ENCODE measurements at regions not wholly inside any gene's neighbourhood (a gene's known extent, or its start where the extent isn't known, plus 50 kb on each side); places are given as distances from the start of the nearest gene placed in this dataset.

DNA sequence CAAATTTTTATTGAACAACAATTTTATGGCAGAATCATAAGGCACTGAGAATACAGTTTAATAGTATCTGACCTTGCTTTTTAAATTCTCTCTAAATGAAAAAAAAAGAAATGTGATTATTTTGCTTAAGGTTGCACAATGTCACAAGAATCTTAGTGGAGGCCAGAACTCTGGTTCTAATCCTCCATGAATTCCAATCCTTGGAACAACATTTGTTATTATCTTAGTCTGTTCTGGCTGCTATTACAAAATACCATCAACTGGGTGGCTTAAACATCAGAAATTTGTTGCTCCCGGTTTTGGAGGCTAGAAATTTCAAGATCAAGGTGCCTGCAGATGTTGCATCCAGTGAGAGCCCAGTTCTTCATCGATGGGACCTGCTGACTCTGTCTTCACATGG is 158.2 kb upstream of the POM121L12 start:
- no peak for DNase-seq

DNA sequence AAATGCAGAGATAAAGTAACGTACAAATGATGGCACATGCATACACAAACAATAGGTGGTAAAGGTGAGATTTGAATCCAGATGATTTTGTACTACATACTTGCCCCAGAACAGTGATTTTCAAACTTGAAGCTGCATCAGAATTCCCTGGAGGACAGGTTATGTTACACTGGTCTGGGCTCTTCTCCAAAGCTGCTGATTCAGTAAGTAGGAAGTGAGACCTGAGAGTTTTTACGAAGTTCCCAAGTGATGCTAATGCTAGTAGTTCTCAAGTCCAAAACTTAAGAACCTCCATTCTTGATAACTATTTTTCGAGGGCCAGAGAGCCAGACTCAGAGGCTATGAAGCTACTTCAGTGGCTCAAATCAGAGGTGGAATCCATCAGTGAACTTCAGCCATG is 159.0 kb upstream of the POM121L12 start:
- no peak for DNase-seq

DNA sequence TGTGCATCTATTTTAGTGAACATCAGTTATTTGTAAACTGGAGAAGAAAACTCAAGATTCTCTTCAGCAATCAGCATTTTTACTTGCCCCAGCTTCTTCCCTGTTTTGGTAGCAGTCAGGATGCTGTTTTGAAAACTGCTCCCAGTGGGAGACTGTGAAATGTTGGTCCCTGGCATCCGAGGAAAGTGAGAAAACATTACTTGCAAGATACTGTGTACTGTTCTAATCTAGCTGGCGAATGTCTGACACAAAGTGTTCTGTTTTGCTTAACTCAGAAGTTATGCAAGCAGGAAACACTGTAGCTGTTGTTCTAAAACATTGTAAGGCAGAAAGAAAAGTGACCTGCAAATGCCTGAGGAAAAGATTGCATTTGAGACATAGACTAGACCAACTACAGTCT is 171.8 kb upstream of the POM121L12 start:
- no peak for DNase-seq

DNA sequence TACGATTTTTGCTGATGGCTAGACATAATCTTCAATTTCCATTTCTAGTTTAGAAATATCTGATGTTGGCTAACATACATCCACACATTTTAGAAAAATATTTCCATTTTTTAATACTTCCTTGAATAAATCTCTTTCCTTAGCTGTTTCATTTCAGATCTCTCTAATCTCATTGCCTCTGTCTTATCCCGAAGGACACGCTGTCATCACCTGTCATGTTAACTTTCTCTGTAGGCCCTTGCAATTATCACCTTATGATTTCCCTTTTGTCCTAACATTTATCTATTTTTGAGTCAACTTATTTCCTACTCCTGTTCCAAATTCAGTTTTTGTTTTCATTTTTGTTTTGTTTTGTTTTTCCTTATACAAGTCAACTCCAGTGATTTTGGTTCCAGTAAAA is 173.1 kb upstream of the POM121L12 start:
- DNase-seq, result no peak

DNA sequence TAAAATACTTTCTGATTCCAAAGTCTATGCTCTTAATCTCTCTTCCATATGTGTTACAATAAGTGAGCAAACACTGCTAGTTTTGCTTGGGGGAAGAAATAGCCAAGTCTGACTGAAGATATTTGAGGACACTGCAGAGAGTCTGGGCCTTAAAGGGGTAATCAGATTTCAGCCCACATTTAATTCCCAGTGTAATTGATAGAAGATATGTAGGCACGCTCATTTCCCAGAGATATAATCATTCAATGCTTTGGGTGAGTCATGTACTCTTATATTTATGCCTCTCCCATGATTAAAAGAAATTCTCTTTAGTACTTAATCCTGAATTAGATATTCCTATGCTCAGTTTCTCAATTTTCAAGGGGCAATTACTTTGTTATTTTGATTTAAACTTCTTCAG is 178.1 kb upstream of the POM121L12 start:
- DNase-seq, result no peak

DNA sequence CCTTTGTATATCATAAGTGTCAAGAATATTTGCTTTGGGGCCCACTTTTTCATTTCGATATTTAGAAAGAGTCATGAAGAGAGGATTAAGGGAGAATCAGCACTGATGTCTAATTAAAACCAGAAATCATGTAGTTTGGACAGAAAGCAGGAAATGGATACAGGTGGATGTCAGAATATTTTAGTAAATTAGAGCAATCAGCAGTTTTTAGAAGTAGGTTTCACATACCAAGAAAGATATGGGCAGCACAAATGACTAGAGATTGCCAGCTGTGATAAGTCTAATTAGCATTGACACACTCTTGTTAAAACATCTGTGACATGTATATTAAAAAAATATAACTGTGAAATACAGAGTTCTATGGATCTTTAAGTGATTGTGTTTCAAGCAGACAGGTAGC is 180.8 kb upstream of the POM121L12 start:
- no peak for DNase-seq

DNA sequence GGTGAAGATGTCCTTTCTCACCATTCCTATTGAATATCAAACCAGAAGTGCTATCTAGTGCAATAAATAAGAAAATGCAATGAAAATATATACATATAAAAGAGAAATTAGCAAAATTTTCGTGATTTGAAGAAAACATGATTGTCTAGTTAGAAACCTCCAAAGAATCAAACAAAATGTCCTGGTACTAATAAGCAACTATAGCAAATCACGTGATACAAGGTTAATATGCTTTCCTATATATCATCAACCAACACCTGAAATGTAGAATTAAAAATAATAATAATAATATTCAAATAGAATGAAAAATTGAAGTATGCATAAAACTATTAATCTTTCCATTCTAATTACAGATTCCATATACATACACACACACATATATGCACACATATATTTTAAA is 183.9 kb upstream of the POM121L12 start:
- no peak for DNase-seq

DNA sequence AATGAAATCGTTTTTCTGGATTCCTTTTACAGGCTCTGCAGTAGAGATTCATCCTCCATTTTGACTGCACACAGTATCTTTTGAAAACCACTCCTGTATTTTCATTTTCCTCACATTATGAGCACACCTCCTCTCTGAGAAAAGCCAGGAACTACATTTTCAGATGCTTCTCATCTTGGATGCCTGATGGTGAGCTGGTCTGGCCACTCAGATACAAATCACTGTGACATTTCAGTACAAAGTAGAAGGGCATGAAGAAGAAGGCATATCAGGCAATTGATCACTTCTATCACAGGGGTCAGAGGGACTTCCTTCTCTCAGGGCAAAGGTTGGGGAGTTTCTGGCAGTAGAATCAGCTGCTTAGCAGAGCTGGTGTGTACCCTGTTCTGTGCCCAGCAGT is 192.0 kb upstream of the POM121L12 start:
- DNase-seq, result no peak

DNA sequence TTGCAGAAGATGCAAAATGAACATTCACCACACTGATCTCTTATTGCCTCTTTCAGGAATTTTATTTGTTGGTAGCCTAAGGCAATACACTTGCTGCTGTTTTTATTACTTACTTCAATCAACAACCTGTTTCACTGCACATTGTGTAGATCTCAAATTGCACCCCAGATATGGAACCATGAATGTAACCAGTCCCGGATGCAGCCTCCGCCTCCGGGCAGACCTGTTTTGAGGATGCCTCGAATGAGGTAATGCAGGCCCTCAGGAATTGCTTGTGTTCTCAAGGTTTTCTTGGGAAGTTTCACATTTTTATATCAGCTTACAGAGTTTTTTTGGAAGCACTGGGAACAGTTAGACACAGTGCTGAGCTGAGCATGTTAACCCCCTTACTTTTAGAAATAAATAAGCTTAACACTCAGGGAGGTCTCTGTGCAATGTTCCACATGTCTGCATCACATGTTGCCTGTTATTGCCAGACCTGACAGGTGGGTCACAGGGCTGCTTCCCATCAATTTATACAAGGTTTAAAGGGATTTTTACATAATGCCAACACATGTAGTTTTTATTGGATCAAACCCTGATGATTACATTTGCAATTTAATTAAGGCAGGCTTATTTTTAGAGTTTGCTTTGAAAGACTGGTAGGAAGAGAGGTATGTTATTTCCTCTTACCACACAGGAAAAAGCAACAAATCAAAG is 193.1 kb upstream of the POM121L12 start:
- no peak for DNase-seq

DNA sequence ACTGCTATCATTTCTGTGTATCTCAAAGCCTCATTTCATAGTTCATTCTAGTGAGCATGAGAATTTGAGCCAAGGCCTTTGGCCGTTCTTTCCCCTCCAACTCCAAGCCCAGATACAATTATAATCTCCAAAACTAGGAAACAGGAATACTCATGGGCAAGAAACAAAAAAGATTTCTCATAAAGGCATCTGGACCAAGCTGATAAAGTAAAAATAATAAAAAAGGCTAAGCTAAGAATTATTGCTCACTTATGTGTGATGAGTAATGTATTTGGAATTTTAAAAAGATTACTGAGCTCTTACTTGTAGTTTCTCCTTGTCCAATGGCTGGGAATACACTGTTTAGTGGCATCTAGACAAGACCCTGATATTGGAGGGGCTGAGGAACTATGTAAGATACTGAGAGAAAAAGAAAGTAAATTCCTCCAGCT is 196.4 kb upstream of the POM121L12 start:
- DNase-seq, result no peak

DNA sequence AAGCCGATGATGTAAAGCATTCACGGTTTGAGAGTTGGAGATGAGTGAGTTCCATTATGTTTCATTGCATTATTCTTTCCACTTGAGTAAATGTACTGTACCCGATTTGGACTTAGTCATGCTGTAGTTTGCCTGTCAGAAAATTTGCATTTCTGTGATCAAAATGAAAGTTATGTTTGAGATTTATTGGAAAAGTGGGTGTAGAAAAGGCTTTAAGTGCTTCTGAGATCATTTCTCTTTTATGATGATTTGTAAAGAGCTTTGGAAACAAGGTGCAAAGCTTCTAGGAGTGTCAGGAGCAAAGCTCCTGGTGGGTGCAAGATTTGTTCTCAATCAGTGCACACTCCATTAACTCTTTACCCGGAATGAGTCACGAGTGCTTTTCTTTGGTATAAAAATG is 204.1 kb upstream of the POM121L12 start:
- no peak for DNase-seq

DNA sequence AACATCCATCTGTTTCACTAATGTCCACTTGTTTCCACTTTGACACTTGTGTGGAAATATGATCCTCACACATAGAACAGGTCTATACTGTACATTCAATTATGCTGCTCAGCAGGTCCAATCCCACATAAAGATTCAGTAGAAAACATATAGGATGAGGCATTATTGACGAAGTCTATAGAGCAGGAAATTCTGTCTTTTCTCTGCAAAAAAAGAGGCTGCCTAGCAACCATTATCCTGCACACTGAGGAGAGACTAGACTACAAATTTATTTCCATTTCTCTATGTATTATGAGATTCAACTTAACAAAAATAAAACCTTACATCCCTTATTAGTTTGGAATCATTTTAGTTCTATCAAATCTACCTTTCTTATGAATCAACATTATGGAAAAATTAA is 204.6 kb upstream of the POM121L12 start:
- no peak for DNase-seq

DNA sequence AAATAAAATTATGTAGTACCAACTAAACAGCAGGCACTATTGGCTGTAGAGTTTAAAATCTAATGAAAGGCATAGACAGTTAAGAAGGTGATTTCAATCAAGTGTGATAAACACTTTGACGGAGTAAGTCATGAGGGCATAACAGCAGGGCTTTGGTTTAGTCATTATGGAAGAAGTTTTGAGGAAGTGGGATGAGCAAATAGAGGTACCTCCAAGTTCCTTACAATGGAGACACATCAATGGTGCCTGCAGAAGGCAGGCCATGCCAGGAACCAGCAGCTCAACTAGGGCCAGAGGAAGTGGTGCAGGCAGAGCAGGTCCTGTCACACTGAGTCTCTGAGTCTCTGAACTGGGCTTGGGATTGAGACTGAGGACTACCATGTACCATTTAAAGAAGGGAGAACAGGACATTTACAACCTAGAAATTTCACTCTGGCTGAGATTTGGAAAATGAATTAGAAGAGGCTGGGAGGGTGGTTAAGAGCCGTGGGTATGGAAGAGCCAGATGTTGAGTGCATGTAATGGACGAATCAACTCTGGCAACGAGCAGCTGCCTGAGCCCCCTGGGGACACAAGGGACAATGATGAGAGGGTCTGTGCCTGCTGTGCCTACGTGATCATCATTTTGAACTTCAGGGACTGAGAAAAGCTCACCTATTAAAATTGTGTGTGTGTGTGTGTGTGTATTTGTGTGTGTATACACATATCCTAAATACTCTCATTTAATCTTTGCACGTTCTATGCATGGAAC is 208.7 kb upstream of the POM121L12 start:
- DNase-seq, result no peak

DNA sequence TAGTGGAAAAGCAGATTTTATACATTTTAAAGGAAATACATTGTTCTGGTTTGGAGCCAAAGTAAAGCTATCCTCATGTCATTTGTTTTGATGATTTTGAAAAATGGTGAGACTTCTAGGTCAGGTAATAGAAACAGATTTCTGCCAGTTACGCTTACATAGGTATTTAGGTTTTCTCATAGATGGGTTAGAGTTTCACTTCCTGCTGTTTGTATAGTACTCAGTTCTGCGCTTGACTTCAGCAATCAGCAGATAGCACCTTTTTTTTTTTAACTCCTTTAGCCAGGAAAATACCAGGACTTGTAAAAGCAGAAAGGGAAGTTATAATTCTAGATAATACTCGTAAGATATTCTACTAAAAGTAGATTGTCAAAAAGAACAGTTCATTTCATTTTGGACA is 209.8 kb upstream of the POM121L12 start:
- DNase-seq, result no peak

DNA sequence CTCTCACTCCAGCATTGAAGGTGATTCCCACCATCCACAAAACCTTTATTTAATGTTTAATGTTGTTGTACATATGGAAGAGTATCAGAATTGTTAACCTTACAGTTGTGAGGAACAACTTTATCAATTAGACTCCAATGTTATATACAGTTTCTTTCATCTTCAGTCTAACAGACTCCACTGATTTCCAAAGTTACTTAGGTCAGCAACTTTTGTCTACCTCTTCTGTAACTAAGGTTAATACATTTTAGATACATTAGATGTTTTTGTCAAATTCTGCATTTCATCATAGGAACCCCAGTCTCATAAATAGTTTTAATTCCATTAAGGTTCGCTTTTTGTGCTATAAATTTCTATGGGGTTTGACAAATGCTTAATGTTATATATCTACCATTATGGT is 223.9 kb upstream of the POM121L12 start:
- no peak for DNase-seq

DNA sequence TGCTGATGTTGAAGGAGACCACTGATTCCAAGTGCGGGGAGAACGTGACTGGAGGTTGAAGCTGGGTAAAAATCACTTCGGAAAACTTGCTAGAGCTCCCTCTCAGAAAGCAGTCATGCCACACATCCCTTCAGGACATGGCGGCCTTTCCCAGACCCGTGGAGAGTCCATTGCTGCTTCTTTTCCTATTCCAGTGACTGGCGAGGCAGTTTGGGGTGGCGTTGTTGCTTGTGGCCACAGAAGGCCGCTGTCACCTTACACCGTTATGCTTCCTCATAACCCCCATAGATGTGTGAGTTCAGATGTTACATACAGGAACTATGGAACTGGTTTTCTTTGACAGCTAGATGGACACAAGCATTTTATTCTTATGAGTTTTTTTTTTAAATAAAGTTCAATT is 235.6 kb upstream of the POM121L12 start:
- no peak for DNase-seq

DNA sequence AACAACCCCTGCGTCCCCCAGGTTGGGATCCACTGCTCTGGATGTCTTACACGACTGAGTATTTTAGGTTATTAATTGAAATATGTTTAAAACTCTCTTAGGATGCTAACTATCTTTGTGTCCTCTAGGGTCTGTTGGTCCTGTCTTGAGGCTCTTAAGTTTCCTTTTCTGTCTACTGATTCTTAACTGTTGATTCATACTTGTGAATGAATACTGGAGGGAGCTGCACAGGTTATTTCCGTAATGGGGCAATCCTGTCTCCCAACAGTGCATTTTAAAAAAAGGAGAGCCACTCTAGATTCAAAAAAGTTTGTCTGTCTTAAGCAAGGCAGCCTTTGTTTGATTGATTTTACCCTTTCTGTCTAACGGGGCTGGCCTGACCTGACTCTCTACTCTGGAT is 237.6 kb upstream of the POM121L12 start:
- DNase-seq, result no peak

DNA sequence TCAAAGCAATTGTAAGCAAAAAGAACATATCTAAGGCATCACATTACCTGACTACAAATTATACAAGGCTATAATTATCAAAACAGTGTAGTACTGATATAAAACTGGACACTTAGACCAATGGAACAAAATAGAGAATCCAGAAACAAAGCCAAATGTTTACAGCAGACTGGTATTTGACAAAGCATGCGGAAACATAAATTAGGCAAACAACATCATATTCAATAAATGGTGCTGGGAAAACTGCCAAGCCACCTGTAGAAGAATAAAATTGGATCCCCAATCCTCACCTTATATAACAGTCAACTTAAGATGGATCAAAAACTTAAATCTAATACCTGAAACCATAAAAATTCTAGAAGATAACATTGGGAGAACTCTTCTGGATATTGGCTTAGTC is 240.8 kb upstream of the POM121L12 start:
- no peak for DNase-seq

DNA sequence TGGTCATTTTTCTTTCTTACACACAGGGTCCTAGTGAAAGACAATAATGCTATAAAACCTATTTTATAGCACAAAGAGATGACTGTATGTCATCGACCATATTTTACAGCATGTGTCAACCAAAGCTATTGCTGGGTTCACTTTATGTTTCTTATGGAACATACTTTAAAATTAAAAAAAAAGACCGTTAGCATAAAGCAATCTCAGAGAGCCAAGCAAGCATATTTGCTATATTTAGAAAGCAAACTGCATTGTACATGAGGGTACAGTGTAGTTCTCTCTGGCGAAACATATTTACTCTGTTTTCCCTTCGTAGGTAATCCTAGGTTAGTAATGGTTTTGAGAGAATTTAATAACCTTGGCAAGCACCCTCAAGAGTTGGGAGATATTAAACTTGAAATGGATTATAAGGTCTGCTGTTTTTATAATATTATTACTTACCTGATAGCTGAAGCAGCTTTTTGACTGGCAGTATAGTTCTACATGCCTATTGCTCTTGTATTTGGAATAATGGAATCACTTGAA is 244.2 kb upstream of the POM121L12 start:
- no peak for DNase-seq

DNA sequence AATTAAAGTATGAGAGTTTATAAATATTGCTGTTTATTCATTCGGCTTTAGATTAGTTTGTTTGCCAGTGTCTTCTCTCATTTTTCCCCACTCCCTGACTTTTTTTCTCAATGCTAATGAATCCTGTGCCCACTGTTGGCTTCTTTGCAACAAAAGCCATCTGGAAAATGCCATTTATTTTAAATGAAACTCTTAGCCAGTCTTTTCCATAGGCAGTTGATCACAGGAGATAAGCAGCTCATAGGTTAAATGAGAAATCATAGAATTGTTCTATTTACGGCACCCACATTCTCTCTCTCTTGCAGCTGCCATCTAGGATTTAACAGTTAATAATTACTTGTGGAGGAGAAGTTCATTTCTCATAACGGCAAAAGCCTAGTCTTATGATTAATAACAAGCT is 249.3 kb upstream of the POM121L12 start:
- no peak for DNase-seq

DNA sequence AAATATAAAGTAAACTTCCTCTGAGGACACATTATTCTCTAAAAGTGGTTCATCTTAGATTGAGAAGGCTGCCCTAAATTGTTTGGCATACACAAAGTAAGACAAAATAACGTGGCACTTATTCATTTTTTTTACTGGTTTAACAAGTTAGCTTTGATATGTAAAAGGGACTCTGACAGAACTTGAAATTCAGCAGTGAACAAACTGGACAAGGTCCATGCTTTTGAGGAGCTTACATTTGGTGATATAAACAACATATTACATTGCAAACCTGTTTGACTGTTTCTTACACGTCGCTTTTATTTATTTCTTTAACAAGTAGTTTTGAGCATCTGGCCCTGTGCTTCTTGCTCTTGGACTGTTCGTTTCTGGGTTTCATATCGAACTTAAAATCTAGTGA is 253.1 kb upstream of the POM121L12 start:
- DNase-seq, result no peak

DNA sequence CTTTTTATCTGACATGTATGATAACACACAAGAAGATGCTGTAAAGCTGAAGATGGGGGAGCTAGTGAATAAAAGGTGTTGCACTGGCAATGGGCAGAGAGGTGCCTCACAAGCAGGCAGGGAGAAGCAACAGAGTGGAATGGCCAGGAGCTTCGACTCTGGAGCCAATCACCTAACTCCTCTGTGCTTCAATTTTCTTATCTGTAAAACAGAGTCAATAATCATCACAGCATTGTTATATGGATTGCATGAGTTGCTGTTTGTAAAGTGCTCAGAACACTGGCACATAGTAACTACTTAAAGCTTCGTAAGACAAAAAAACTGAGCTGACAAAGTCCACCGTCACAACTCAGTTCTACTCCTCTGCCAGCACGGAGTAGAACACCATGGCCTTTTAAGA is 254.2 kb upstream of the POM121L12 start:
- no peak for DNase-seq

DNA sequence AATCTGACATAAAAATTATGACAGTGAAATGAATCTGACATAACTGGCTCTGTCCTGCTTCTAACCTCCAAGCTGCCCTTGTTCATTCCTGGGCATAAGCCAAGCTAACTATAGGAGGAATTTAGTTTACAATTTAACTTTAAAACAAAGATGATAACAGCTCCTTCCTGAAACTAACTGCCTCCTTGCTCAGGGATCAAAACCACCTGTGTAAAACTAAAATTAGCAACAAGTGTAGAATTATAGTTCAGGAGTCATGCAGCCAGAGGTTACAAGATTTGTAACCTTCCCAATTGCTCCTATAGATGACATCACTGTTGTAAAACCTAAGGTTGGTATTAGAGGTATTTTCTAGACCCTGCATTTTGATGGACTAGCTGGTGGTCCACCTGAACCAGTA is 256.4 kb upstream of the POM121L12 start:
- no peak for DNase-seq

DNA sequence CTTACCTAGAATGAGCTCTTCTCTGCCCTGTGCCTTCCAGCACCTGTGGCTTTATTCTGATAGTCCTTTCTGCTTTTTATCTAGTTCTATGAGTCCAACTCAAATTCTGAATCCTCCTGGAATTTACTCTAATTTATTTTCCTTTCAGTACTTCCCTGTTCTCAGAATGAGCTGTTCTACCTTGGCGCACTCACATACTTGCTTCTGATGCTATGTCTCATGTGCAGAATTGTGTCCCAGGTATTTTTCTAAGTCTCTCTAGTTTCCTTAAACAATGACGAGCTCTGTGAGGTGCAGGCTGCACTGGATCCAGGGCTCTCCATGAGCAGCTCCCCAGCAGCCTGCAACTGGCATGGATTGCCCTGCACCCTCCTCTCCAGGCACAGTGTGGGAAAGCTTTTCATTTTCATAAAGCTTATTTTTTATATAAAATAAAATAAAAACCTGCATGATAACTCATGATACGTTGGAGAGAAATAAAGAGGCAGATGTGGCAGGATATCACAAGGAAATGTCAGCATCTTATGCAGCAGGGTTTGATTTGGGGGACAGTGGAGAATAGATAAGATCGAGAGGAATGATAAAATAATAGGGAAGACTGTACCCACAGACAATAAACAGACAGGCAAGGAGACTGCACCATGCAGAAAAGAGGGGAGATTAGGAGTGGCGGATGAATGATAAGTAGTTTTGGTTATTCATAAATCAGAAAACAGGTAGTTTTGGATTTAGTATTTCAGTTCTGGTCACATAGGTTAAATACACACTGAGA is 258.2 kb upstream of the POM121L12 start:
- no peak for DNase-seq

Measured in bone marrow (tissue), 2 donors.